ENCODE measurements at regions not wholly inside any gene's neighbourhood (a gene's known extent, or its start where the extent isn't known, plus 50 kb on each side); places are given as distances from the start of the nearest gene placed in this dataset.

DNA sequence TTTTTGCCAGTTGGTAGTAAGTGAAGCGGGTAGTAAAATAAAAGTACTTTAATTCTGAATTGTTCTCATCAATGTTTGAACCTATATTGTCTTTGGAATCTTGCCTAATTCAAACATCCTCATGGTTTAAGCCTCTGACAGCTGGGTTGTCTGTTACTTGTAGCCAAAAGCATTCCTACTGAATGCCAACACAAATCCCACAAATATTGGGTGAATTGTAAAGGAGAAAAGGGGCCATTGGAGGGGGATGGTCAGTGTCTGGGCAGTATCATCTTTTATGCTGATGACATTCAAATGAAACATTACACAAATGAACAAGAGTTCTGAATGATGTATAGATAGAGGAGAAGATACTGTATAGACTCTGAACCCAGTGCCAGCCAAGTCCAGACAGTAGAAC, 309.5 kb downstream of the OSTF1 start:
- H3K79me1 ChIP-seq (ENCODE audit: low read depth in 1 of 2, low read length in 2 of 2): no peaks in the 10 kb centered on the region
- H3K4ac ChIP-seq (ENCODE audit: low read depth, low read length): no peak overlapping the region
- DNase-seq (no peak), ATAC-seq (ENCODE audit: low read depth) (no peak)
- H2BK5ac ChIP-seq (ENCODE audit: low read depth, low read length, poor library complexity, severe bottlenecking): no peak overlapping the region
- in situ Hi-C loops (cut with MboI; ENCODE audit: low sequenced_read_pairs) (no loop called here), dilution Hi-C loops (cut with HindIII; ENCODE audit: low sequenced_read_pairs, unreplicated experiment) (no loop called here), intact Hi-C loops (cut with micrococcal nuclease) (no loop called here)
- no peak overlapping the region for H4K5ac ChIP-seq (ENCODE audit: low read depth, low read length)
- H3K36me3 ChIP-seq (ENCODE audit: control insufficient read depth, insufficient read depth, low read length): no peaks in the 10 kb centered on the region
- no peaks in the 10 kb centered on the region for H4K20me1 ChIP-seq (ENCODE audit: insufficient read depth, low read length)
- H2BK20ac ChIP-seq (ENCODE audit: low read depth, low read length): no peak overlapping the region
- CTCF ChIA-PET: no interaction called here
- BruUV-seq (replicated peaks): no TSS peak
- no CpG with 5 or more reads among the region's 1 CpG for WGBS, 2 experiments (ENCODE audit: extremely low coverage in 2 of 2, insufficient read length in 1 of 2)
- H2BK120ac ChIP-seq (ENCODE audit: low read depth, low read length): no peak overlapping the region
- H2AK9ac ChIP-seq (replicated peaks; ENCODE audit: low read depth, low read length, poor library complexity): no peak overlapping the region
- H3K9me3 ChIP-seq (ENCODE audit: control insufficient read depth, insufficient read depth, low read length): peaks cover 8% of the 10 kb centered on the region
- H2AK5ac ChIP-seq (ENCODE audit: low read depth, low read length): no peak overlapping the region
- no peak overlapping the region for H3K14ac ChIP-seq (replicated peaks; ENCODE audit: low read depth, low read length)
- no peak overlapping the region for H3K23ac ChIP-seq (ENCODE audit: low read depth, low read length)
- H3K27me3 ChIP-seq (ENCODE audit: control insufficient read depth, insufficient read depth, low read length): no peaks in the 10 kb centered on the region
- H3K4me2 ChIP-seq (ENCODE audit: low read depth, low read length): no peak overlapping the region
- no peaks in the 10 kb centered on the region for H3K9me1 ChIP-seq (ENCODE audit: insufficient read depth, low read length)
- no peak overlapping the region for H3K27ac ChIP-seq (ENCODE audit: insufficient read depth, low read length)
- no peak overlapping the region for H3K4me3 ChIP-seq (ENCODE audit: insufficient read depth, low read depth, low read length)
- H4K8ac ChIP-seq (ENCODE audit: low read depth in 2 of 2, low read length in 2 of 2): no peak overlapping the region
- H2AFZ ChIP-seq (replicated peaks; ENCODE audit: low read length, poor library complexity): no peak overlapping the region
- TF ChIP-seq POLR2A (IDR thresholded peaks at IDR 0.05; ENCODE audit: low read depth, low read length): no peak
- no peak for TF ChIP-seq RCOR1 (IDR thresholded peaks at IDR 0.05; ENCODE audit: insufficient replicate concordance, low read length)
- TF ChIP-seq, protein P1, sequence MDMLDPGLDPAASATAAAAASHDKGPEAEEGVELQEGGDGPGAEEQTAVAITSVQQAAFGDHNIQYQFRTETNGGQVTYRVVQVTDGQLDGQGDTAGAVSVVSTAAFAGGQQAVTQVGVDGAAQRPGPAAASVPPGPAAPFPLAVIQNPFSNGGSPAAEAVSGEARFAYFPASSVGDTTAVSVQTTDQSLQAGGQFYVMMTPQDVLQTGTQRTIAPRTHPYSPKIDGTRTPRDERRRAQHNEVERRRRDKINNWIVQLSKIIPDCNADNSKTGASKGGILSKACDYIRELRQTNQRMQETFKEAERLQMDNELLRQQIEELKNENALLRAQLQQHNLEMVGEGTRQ (IDR thresholded peaks at IDR 0.05; ENCODE audit: low read depth, low read length): no peak
- TF ChIP-seq SMC3 (IDR thresholded peaks at IDR 0.05; ENCODE audit: low read depth, low read length): no peak
- TF ChIP-seq CEBPB (IDR thresholded peaks at IDR 0.05; ENCODE audit: low read depth, low read length): no peak
- no peak for TF ChIP-seq NFE2L2 (IDR thresholded peaks at IDR 0.05; ENCODE audit: low read depth, low read length)
- TF ChIP-seq RFX5 (IDR thresholded peaks at IDR 0.05; ENCODE audit: low read depth, low read length): no peak
- TF ChIP-seq MXI1 (IDR thresholded peaks at IDR 0.05; ENCODE audit: borderline replicate concordance, low read depth, low read length): no peak
- TF ChIP-seq BHLHE40 (IDR thresholded peaks at IDR 0.05; ENCODE audit: low read depth, low read length): no peak
- no peak for TF ChIP-seq CHD1 (IDR thresholded peaks at IDR 0.05; ENCODE audit: low read depth, low read length)
- no peak for TF ChIP-seq RAD21 (IDR thresholded peaks at IDR 0.05; ENCODE audit: low read length)
- no peak for TF ChIP-seq FOS (IDR thresholded peaks at IDR 0.05; ENCODE audit: low read depth, low read length)
- TF ChIP-seq, protein P2, sequence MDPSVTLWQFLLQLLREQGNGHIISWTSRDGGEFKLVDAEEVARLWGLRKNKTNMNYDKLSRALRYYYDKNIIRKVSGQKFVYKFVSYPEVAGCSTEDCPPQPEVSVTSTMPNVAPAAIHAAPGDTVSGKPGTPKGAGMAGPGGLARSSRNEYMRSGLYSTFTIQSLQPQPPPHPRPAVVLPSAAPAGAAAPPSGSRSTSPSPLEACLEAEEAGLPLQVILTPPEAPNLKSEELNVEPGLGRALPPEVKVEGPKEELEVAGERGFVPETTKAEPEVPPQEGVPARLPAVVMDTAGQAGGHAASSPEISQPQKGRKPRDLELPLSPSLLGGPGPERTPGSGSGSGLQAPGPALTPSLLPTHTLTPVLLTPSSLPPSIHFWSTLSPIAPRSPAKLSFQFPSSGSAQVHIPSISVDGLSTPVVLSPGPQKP (IDR thresholded peaks at IDR 0.05; ENCODE audit: borderline replicate concordance, low read depth, low read length): no peak
- TF ChIP-seq MAZ (IDR thresholded peaks at IDR 0.05; ENCODE audit: borderline replicate concordance, low read depth, low read length): no peak
- TF ChIP-seq MAFK (IDR thresholded peaks at IDR 0.05; ENCODE audit: low read depth, low read length): no peak
- TF ChIP-seq, protein P3, sequence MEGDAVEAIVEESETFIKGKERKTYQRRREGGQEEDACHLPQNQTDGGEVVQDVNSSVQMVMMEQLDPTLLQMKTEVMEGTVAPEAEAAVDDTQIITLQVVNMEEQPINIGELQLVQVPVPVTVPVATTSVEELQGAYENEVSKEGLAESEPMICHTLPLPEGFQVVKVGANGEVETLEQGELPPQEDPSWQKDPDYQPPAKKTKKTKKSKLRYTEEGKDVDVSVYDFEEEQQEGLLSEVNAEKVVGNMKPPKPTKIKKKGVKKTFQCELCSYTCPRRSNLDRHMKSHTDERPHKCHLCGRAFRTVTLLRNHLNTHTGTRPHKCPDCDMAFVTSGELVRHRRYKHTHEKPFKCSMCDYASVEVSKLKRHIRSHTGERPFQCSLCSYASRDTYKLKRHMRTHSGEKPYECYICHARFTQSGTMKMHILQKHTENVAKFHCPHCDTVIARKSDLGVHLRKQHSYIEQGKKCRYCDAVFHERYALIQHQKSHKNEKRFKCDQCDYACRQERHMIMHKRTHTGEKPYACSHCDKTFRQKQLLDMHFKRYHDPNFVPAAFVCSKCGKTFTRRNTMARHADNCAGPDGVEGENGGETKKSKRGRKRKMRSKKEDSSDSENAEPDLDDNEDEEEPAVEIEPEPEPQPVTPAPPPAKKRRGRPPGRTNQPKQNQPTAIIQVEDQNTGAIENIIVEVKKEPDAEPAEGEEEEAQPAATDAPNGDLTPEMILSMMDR (conservative IDR thresholded peaks at IDR 0.05; ENCODE audit: low read depth, low read length): no peak
- no peak overlapping the region for H4K91ac ChIP-seq (ENCODE audit: insufficient read depth, low read depth, low read length)
- H3K56ac ChIP-seq (ENCODE audit: extremely low read depth, insufficient read depth, low read length): no peak overlapping the region
- no peak overlapping the region for H3K9ac ChIP-seq (ENCODE audit: low read depth, low read length)
- H3K4me1 ChIP-seq (ENCODE audit: control insufficient read depth, insufficient read depth, low read length): no peaks in the 10 kb centered on the region
- H3K18ac ChIP-seq (ENCODE audit: low read depth, low read length): no peak overlapping the region
- no peak overlapping the region for H2BK15ac ChIP-seq (ENCODE audit: low read depth, low read length)
- POLR2A ChIA-PET (ENCODE audit: unreplicated experiment): no interaction called here
